ENCODE measurements at regions not wholly inside any gene's neighbourhood (a gene's known extent, or its start where the extent isn't known, plus 50 kb on each side); places are given as distances from the start of the nearest gene placed in this dataset.
"Not testable (repeated sequence)": the region's sequence is repeated elsewhere in the genome, so short reads cannot be mapped to it uniquely, and the experiment has no call there.

DNA sequence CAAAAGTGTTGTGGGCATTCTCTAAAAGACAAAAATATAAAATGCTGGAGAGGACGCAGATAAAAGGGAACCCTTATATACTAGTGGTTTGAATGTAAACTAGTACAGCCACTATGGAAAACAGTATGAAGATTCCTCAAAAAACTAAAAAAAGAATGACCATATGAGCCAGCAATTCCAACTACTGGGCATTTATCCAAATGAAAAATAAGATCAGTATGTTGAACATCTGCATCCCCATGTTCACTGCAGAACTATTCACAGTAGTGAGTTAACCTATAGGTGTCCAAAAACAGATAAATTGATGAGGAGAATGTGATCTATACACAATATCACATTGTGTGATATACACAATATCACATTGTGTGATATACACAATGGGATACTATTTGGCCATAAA is 1615.3 kb downstream of the PCDH18 start:
- peak; percentile 22 for DNase-seq (ENCODE audit: low read depth)

- DNase-seq (ENCODE audit: low read depth) = no peak
Observed at GRCh38 chr4:135900956-135901355, 1631.3 kb downstream of the PCDH18 start.

- DNase-seq (ENCODE audit: low read depth) = not testable (repeated sequence)
Observed at GRCh38 chr4:135864304-135864703, 1662.7 kb upstream of the PABPC4L start.

GRCh38 chr4:135840781-135841180 is 1639.2 kb upstream of the PABPC4L start:
- no peak for DNase-seq (ENCODE audit: low read depth)

GRCh38 chr4:135839712-135840111 is 1638.1 kb upstream of the PABPC4L start:
- DNase-seq (ENCODE audit: low read depth) = no peak

DNA sequence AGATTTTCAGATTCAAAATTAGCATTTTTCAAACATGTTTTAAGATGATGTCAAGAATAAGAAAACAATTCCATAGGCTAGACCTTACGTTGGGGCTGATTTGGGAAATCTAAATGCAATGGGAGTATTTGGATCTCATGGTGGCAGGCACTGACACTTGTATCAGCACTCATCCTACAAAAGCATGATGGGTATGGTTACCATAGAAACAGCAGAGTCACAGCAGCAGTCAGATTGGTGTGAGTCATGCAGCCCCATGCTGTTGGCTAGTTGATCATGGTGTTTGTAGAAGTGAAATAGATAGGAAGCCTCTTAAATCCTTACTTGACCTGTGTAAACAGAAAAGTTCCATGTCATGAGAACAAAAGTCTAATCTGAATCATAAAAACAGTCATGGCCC is 1637.3 kb upstream of the PABPC4L start:
- DNase-seq (ENCODE audit: low read depth) = peak; percentile 4

DNA sequence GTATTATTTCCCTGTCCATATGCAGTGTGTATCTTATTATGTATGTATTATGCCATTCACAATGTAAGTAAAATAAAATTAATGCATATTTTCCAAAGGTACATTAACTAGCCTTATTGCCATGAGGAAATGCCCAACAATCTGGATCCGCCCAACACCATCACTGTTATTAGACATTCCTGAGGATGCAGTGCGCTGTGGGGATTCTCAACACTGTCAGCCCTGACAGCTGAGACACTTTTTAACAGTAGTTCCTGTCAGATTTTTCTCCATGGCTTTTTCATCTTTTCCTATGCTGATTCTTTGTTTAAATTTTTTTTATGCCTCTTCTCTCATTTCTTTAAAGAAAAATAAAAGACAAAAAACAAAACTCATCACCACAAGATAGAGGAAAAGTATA is 1632.9 kb upstream of the PABPC4L start:
- DNase-seq (ENCODE audit: low read depth) = no peak

DNA sequence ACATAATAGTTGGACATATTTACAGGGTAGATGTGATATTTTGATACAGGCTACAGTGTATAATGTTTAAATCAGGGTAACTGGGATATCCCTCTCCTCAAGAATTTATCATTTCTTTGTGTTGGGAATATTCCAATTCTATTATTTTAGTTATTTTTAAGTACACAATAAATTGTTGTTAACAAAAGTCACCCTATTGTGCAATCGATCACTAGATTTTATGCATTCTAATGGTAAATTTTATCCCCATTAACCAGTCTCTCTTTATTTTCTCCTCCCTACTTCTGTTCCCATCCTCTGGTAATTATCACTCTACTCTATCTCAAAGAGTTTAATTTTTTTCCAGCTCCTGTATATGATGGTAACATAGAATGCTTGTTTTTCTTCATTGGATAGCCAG is 1631.9 kb upstream of the PABPC4L start:
- DNase-seq (ENCODE audit: low read depth) = no peak

DNA sequence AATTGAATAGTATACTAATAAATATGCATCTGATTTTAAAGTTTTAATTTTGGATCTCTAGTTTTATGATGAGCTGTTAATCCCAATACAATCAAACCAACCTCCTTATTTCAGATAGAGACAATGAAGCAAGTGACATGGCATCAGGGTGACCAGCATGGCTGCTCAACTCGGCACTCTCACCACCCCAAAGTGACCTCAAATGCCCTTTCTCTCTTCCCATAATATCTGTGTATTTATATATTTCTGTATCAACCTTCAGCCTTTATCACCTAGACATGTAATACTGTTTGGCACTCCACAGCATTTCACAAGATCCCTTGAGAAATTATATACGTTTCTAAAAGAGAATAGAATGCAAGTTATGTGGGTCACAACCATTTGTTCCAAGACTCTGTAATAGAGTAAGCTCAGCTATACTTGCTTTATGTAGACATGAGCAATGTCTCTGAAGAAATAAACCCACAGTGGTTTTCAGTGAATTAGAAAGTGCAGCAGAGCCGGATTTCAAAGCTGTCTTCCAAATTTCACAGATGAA is 1623.2 kb upstream of the PABPC4L start:
- DNase-seq (ENCODE audit: low read depth) = no peak

- DNase-seq (ENCODE audit: low read depth) = no peak
Observed at GRCh38 chr4:135804785-135805184, 1603.2 kb upstream of the PABPC4L start.

GRCh38 chr4:135777361-135777760 is 1575.8 kb upstream of the PABPC4L start:
- no peak for DNase-seq (ENCODE audit: low read depth)

- no peak for DNase-seq (ENCODE audit: low read depth)
Observed at GRCh38 chr4:135775909-135776308, 1574.3 kb upstream of the PABPC4L start.

GRCh38 chr4:135770505-135770904 is 1568.9 kb upstream of the PABPC4L start:
- no peak for DNase-seq (ENCODE audit: low read depth)

DNA sequence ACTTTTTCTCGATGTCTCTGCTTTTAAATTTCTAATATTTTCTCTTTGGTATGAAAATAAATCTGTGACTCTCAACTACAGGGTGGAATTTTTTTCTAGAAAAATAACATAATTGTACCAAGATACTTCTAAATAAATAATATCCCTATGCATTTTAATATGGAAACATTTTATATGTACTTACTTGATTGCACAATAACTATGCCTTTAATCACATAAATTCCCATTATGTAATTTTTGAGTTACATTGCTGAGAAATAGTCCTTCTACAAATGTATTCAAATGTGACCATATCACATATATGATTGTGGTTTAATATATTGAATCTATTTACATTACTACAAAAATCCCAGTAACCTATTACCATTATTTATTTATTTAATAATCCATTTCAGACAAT is 1543.3 kb upstream of the PABPC4L start:
- no peak for DNase-seq (ENCODE audit: low read depth)

DNA sequence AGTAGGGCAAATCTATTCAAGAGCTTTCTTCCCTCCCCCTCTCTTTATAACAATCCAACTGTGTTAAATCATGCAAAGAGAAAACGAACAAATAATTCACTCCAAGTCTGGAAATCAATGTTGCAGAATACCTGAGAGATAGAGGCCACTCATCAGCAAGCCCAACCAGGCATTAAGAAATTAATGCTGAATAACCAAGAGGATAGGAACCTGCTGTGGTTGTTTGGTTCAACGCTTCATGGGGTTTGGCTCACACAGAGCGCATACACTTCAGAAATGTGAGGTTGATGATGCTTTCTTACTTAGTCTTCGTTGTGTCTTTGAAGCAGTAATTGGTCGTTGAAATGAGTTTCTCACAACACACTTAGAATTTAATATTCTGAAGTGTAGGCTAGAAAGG is 1540.0 kb upstream of the PABPC4L start:
- DNase-seq (ENCODE audit: low read depth) = no peak

GRCh38 chr4:135739354-135739753 is 1537.8 kb upstream of the PABPC4L start:
- no peak for DNase-seq (ENCODE audit: low read depth)

GRCh38 chr4:135735512-135735911 is 1533.9 kb upstream of the PABPC4L start:
- no peak for DNase-seq (ENCODE audit: low read depth)

DNA sequence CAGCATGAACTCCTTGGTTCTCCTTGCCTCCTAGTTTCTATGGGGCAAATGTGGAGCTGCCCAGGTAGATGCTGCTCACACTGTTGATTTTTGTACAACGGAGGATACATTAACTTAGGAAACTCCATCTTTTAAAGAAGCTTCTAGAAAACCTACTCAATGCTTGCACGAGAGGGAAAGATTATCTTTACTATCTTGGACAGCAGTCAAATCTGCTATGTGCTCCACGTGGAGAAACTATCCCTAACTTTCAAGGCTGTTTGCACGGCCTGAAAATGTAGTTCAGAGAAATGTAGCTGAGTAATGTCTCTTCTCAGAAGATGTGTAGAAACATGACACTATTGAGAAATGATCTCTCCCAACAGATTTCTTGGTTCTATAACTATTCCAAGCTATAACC is 1530.9 kb upstream of the PABPC4L start:
- DNase-seq (ENCODE audit: low read depth) = no peak

- DNase-seq (ENCODE audit: low read depth) = no peak
Observed at GRCh38 chr4:135731682-135732081, 1530.1 kb upstream of the PABPC4L start.

- no peak for DNase-seq (ENCODE audit: low read depth)
Observed at GRCh38 chr4:135724421-135724820, 1522.8 kb upstream of the PABPC4L start.

DNA sequence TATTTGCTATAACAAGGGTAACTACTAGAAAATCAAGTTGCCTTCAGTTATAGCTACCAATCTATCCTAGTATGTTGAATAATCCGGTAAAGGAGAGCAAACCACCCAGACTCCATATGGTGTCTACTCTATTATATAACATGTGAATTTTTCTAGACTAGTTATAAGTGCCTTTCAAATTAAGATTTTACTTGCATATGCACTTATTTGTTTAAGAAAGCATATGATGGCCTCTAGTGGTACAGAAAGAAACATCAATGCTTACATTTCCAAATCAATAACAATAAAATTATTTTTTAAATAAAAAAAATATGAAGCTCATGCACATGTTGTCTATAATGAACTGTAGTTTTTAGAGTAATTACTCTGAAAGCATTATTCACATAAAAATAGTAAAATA is 1516.4 kb upstream of the PABPC4L start:
- DNase-seq (ENCODE audit: low read depth) = no peak

DNA sequence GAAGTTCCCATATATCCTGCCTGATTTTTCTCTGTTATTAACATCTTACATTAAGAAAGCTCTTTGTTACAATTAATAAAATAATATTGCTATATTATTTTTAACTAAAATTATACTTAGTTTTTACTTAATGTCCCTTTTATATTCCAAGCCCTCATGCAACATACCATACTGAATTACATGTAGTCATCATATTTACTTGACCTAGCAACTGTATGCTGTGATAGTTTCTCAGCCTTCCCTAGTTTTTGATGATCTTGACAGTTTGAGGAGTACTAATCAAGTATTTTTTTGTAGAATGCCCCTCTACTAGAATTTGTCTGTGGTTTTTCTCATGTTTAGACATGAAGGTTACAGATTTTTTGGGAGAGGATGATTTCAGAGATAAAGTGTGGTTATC is 1503.8 kb upstream of the PABPC4L start:
- no peak for DNase-seq (ENCODE audit: low read depth)

- DNase-seq (ENCODE audit: low read depth) = no peak
Observed at GRCh38 chr4:135694066-135694465, 1492.5 kb upstream of the PABPC4L start.

DNA sequence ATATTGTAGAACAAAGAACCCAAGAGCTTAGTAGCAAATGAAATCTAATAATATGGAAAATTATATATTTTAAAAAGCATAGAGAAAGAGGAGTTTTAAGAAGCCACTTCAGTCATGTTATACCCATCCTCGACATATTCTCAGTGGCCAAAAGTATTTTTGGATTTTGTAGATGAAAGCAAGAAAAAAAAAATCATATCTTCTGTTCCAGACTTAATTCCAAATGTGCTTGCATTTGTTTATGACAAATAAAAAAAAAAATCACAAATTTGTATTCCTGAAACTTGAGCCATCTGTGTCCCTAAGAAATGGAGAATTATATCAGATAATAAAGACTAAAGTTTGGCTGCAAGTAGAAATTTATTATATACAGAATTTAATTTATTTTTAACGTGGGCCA is 1482.4 kb upstream of the PABPC4L start:
- DNase-seq (ENCODE audit: low read depth) = no peak

DNA sequence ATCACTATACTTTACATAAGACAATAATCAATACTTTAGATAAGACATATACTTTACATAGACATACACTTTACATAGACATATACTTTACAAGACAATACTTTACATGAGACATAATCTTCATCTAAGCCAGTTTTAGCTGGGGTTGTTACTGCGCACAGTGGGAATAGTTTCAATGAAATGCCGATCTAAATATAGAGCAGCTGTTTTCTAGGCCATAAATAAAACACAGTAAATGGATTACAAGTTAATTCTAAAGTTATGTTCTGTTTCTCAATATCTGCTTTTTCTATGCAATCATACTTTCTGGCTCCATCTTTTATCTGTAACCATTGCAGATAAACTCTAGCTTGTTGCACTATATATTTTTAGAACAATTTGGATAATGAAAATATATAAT is 1470.6 kb upstream of the PABPC4L start:
- DNase-seq (ENCODE audit: low read depth) = no peak
